Endothelial cell of umbilical vein (primary cell): ENCODE measurements at regions not wholly inside any gene's neighbourhood (a gene's known extent, or its start where the extent isn't known, plus 50 kb on each side); places are given as distances from the start of the nearest gene placed in this dataset.

Source experiments
- BruUV-seq: library from RNA; stranded (reverse); fragments of 400-500 nt; replicated peaks from 2 replicates; lab custom pipeline; 2021; lab: Mats Ljungman, UMichigan
- CTCF ChIA-PET: fragments of 300-600, 350-600 bp; sonication (Branson Sonifier 250); formaldehyde crosslinking; loops from one replicate; lab custom pipeline; 2021; ENCODE audit warnings: antibody characterized with exemption, inconsistent platforms; lab: Charles Lee
- POLR2A ChIA-PET: fragments of 300-600, 350-600 bp; sonication (Branson Sonifier 250); formaldehyde crosslinking; loops from one replicate; lab custom pipeline; 2021; ENCODE audit warnings: antibody characterized with exemption, inconsistent platforms; lab: Charles Lee
- DNase-seq: peaks from one replicate; pipeline ENCODE4 v3.0.0-alpha.2; 2011; ENCODE audit warnings: low read depth, low spot score
- FAIRE-seq: peaks from 2 replicates; lab custom pipeline; 2011; peaks lifted over from hg19 to GRCh38; lab: Jason Lieb, UNC
- H2AFZ ChIP-seq: 2 replicates; pipeline ENCODE4 v1.6.0; 2012; ENCODE audit warnings: low read depth, low read length, control low read depth, inconsistent platforms
- H3K27ac ChIP-seq: 2 replicates; pipeline ENCODE4 v1.5.1; 2011; ENCODE audit warnings: low read depth, mild to moderate bottlenecking, control low read depth, low read length, moderate library complexity; ENCODE audit not compliant: insufficient read depth
- H3K27me3 ChIP-seq, 2 experiments: 2 replicates each; pipeline versions ENCODE4 v1.6.0 to v1.6.1; 2011; ENCODE audit warnings: low read length in 2 of 2, mixed read lengths in 1 of 2; ENCODE audit not compliant: control insufficient read depth in 2 of 2, insufficient read depth in 2 of 2
- H3K36me3 ChIP-seq, 2 experiments: 2 replicates in 1 of 2; 3 replicates in 1 of 2; pipeline ENCODE4 v1.5.1; 2011; ENCODE audit warnings: low read length in 2 of 2, mild to moderate bottlenecking in 1 of 2, moderate library complexity in 1 of 2; ENCODE audit not compliant: control insufficient read depth in 2 of 2, insufficient read depth in 2 of 2; ENCODE audit errors: extremely low read depth in 1 of 2
- H3K4me1 ChIP-seq: 3 replicates; pipeline ENCODE4 v1.5.1; 2011; ENCODE audit warnings: mild to moderate bottlenecking, low read length; ENCODE audit not compliant: control insufficient read depth, insufficient read depth; ENCODE audit errors: extremely low read depth
- H3K4me2 ChIP-seq: 2 replicates; pipeline ENCODE4 v1.6.1; 2011; ENCODE audit warnings: low read length, control low read depth, mixed read lengths; ENCODE audit not compliant: insufficient read depth
- H3K4me3 ChIP-seq, 3 experiments: fragments of 200-600 bp in 1 of 3; sonication (generic), shearing (Covaris generic) in 1 of 3; replicated peaks in 1 of 3; 2 replicates each; pipeline ENCODE4 v1.5.1; 2011 to 2016; ENCODE audit warnings: control low read depth in 3 of 3, low read length in 3 of 3, mild to moderate bottlenecking in 2 of 3, inconsistent platforms in 1 of 3, low read depth in 1 of 3, moderate library complexity in 1 of 3; ENCODE audit not compliant: insufficient read depth in 1 of 3
- H3K79me2 ChIP-seq: 2 replicates; pipeline ENCODE4 v1.6.0; 2012; ENCODE audit warnings: low read length, inconsistent platforms; ENCODE audit not compliant: control insufficient read depth, insufficient read depth
- H3K9ac ChIP-seq: replicated peaks from 2 replicates; pipeline ENCODE3; 2011; ENCODE audit warnings: low read length, control low read depth; ENCODE audit not compliant: insufficient read depth; ENCODE audit errors: extremely low read depth
- H3K9me1 ChIP-seq: replicated peaks from 3 replicates; pipeline ENCODE4 v1.6.0; 2011; ENCODE audit warnings: mild to moderate bottlenecking, low read length; ENCODE audit not compliant: control insufficient read depth, insufficient read depth; ENCODE audit errors: extremely low read depth
- H3K9me3 ChIP-seq: replicated peaks from 2 replicates; pipeline ENCODE4 v1.5.1; 2012; ENCODE audit warnings: low read length, inconsistent platforms; ENCODE audit not compliant: control insufficient read depth, insufficient read depth
- H4K20me1 ChIP-seq: replicated peaks from 2 replicates; pipeline ENCODE3; 2011; ENCODE audit warnings: mild to moderate bottlenecking, low read length; ENCODE audit not compliant: control insufficient read depth, insufficient read depth; ENCODE audit errors: extremely low read depth
- CTCF ChIP-seq, 2 donors: IDR thresholded peaks; 1 replicate in 1 of 2; 2 replicates in 1 of 2; pipeline ENCODE4 v1.5.1; 2011; ENCODE audit warnings: low read length in 2 of 2, mild to moderate bottlenecking in 2 of 2, moderate library complexity in 2 of 2, control low read depth in 1 of 2, inconsistent platforms in 1 of 2, low read depth in 1 of 2; ENCODE audit not compliant: insufficient read depth in 1 of 2; ENCODE audit errors: extremely low read depth in 1 of 2
- EZH2 ChIP-seq: IDR thresholded peaks from 2 replicates; pipeline ENCODE4 v1.6.1; 2012; ENCODE audit warnings: borderline replicate concordance, low read depth, mild to moderate bottlenecking, moderate library complexity, low read length, inconsistent platforms; ENCODE audit not compliant: severe bottlenecking
- FOS ChIP-seq: IDR thresholded peaks from 2 replicates; pipeline ENCODE4 v1.6.1; 2011; ENCODE audit warnings: mild to moderate bottlenecking, low read length, moderate library complexity, borderline replicate concordance; ENCODE audit not compliant: insufficient read depth
- GATA2 ChIP-seq: IDR thresholded peaks from 2 replicates; pipeline ENCODE4 v1.7.0; 2011; ENCODE audit warnings: low read depth, mild to moderate bottlenecking, moderate library complexity, mixed read lengths, low read length; ENCODE audit not compliant: insufficient read length, insufficient read depth
- JUN ChIP-seq: IDR thresholded peaks from 2 replicates; pipeline ENCODE4 v1.6.1; 2011; ENCODE audit warnings: borderline replicate concordance, low read depth; ENCODE audit not compliant: insufficient read length, insufficient read depth
- MAX ChIP-seq: IDR thresholded peaks from 2 replicates; pipeline ENCODE4 v1.6.1; 2011; ENCODE audit not compliant: insufficient read depth, insufficient read length
- MYC ChIP-seq: IDR thresholded peaks from one replicate; pipeline ENCODE4 v1.6.1; 2011; ENCODE audit warnings: mild to moderate bottlenecking, low read depth, low read length
- POLR2A ChIP-seq: IDR thresholded peaks from 2 replicates; pipeline ENCODE4 v1.6.1; 2012; ENCODE audit warnings: low read depth, mild to moderate bottlenecking, control low read depth, low read length
- POLR2AphosphoS5 ChIP-seq: IDR thresholded peaks from 2 replicates; pipeline ENCODE4 v1.6.1; 2012; ENCODE audit warnings: low read depth, mild to moderate bottlenecking, control low read depth, low read length, moderate library complexity; ENCODE audit not compliant: insufficient read depth
- dilution Hi-C: fragments of 300-500 bp; cut with MboI; formaldehyde crosslinking; loops from one replicate; pipeline ENCODE4 v1.15.0; 2019; ENCODE audit warnings: low sequenced_read_pairs; ENCODE audit not compliant: extremely low pct_ligation_motif_present
- intact Hi-C: fragments of 100-400 bp; cut with micrococcal nuclease; formaldehyde crosslinking; loops from one replicate; pipeline ENCODE4 v1.10.0; 2022

DNA sequence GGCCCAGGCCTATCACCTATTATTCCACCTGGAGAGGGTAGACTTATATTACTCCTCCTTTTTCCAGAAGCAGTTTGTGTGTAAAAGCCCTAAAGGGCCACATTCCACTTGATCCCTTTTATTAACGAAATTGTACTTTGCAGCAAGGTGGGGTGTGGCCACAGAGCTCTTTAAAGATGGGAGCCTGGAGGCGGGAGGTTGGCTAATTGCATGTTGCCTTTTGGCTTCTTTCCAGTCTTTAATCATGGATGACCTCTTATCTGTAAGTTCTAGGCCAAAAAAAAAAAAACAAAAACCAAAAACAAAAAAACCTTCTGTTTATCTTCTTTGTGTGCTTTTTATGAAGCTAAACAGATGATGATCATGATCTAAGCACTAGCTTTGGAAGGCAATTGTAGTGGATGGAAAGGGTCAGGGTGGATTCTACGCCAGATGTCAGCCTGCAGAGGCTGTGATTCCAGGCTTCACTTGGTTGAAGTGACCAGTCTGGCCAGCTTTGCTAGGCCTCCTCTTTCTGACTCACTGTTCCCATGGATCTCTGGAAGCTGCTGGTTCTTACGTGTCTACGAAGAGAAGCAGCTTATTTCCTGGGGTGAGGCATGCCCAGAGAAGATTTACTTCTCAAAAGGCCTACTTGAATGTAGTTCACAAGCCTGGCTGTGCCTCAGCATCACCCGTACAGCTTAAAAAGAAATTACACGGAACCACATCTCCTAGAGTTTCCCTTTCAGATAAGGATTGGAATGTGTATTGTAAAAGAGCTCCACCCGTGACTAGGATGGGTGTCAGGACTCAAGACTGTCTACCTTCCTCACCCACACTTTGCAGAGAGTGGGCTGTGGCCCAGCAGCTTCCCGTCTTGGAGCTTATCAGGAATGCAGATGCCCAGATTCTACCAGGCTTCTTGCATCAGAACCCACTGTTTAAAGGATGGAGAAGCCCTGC is 330.9 kb upstream of the C2CD4B start:
- no peak for DNase-seq
- CTCF ChIA-PET = interaction anchor here (1.4 kb wide), 1 partner anchor 53 kb away, joined by 4 read pairs; no protein-coding TSS in a partner anchor
- no peak overlapping the region for H2AFZ ChIP-seq

More for the DNA sequence above, 330.9 kb upstream of the C2CD4B start:
- Histone ChIP-seq H3K4me3 (no peak overlapping the region), H3K9me3 (no peaks in the 10 kb centered on the region), H3K79me2 (no peaks in the 10 kb centered on the region), H3K4me2 (no peak overlapping the region), H4K20me1 (no peaks in the 10 kb centered on the region), H3K4me1 (no peaks in the 10 kb centered on the region), H3K9me1 (no peaks in the 10 kb centered on the region), H3K9ac (no peak overlapping the region), H3K36me3 (no peaks in the 10 kb centered on the region), H3K27me3 (no peaks in the 10 kb centered on the region), H3K27ac (no peak overlapping the region)
- BruUV-seq = no TSS peak
- TF ChIP-seq POLR2A = no peak
- no peak for TF ChIP-seq POLR2AphosphoS5
- TF ChIP-seq MYC = no peak
- TF ChIP-seq CTCF (IDR thresholded peaks at IDR 0.05; ENCODE audit: extremely low read depth in 1 of 2, insufficient read depth in 1 of 2, low read depth in 1 of 2, low read length in 2 of 2) = no peak
- no peak for TF ChIP-seq EZH2
- no peak for TF ChIP-seq GATA2
- no peak for TF ChIP-seq MAX
- TF ChIP-seq FOS = no peak
- no peak for TF ChIP-seq JUN
- no peak for FAIRE-seq
- POLR2A ChIA-PET = no interaction called here
- intact Hi-C loops = no loop called here
- dilution Hi-C loops = no loop called here
